NB4 (cell line): ENCODE measurements at regions not wholly inside any gene's neighbourhood (a gene's known extent, or its start where the extent isn't known, plus 50 kb on each side); places are given as distances from the start of the nearest gene placed in this dataset.

Experiments used
- CTCF ChIP-seq: IDR thresholded peaks from one replicate; pipeline ENCODE4 v1.5.1; 2012; ENCODE audit warnings: low read depth, low read length
- MAX ChIP-seq: IDR thresholded peaks from 2 replicates; pipeline ENCODE4 v1.6.1; 2011; ENCODE audit warnings: low read depth, low read length
- MYC ChIP-seq: IDR thresholded peaks from 2 replicates; pipeline ENCODE4 v1.6.1; 2011; ENCODE audit warnings: low read depth, low read length
- POLR2A ChIP-seq: IDR thresholded peaks from 2 replicates; pipeline ENCODE4 v1.6.1; 2011; ENCODE audit warnings: mild to moderate bottlenecking; ENCODE audit not compliant: insufficient read length; ENCODE audit errors: extremely low read depth

- TF ChIP-seq CTCF (no peak), POLR2A (no peak), MYC (no peak), MAX (no peak)
These were observed 1047.4 kb upstream of the PABPC4L start for GRCh38 chr4:135249024-135249423.
